ENCODE measurements at regions not wholly inside any gene's neighbourhood (a gene's known extent, or its start where the extent isn't known, plus 50 kb on each side); places are given as distances from the start of the nearest gene placed in this dataset.
"Not testable (repeated sequence)": the region's sequence is repeated elsewhere in the genome, so short reads cannot be mapped to it uniquely, and the experiment has no call there.

GRCh38 chr1:181251001-181251712, 162.7 kb downstream of the IER5 start:
- H4K20me1 ChIP-seq (ENCODE audit: insufficient read depth, low read length, poor library complexity, severe bottlenecking): no peaks in the 10 kb centered on the region
- no peak overlapping the region for H3K4me3 ChIP-seq (ENCODE audit: low read length, poor library complexity, severe bottlenecking)
- no peaks in the 10 kb centered on the region for H3K27me3 ChIP-seq (ENCODE audit: insufficient read depth, low read length, poor library complexity, severe bottlenecking)
- H3F3A ChIP-seq (ENCODE audit: low read depth): no peaks in the 10 kb centered on the region
- no peaks in the 10 kb centered on the region for H3K36me3 ChIP-seq (ENCODE audit: insufficient read depth, low read length)
- no peak overlapping the region for H3K4me2 ChIP-seq (ENCODE audit: low read depth, low read length, poor library complexity, severe bottlenecking)
- H3K79me2 ChIP-seq (ENCODE audit: insufficient read depth, low read length): no peaks in the 10 kb centered on the region
- H3K9me2 ChIP-seq (replicated peaks; ENCODE audit: low read depth, low read length): no peaks in the 10 kb centered on the region
- no peak for TF ChIP-seq CTCF (conservative IDR thresholded peaks at IDR 0.05; ENCODE audit: low read length)
- TF ChIP-seq EZH2phosphoT487 (IDR thresholded peaks at IDR 0.05; ENCODE audit: borderline replicate concordance): no peak
- H3K9ac ChIP-seq (ENCODE audit: low read depth, low read length, poor library complexity, severe bottlenecking): no peak overlapping the region
- H3K9me3 ChIP-seq (ENCODE audit: insufficient read depth, low read depth, low read length): no peaks in the 10 kb centered on the region
- H2AFZ ChIP-seq (ENCODE audit: low read length): no peak overlapping the region
- H3K4me1 ChIP-seq (ENCODE audit: insufficient read depth, low read length, poor library complexity, severe bottlenecking): no peaks in the 10 kb centered on the region

- H3K4me2 ChIP-seq (ENCODE audit: low read depth, low read length, poor library complexity, severe bottlenecking): no peak overlapping the region
- no peaks in the 10 kb centered on the region for H3K36me3 ChIP-seq (ENCODE audit: insufficient read depth, low read length)
- H2AFZ ChIP-seq (ENCODE audit: low read length): no peak overlapping the region
- H3K27me3 ChIP-seq (ENCODE audit: insufficient read depth, low read length, poor library complexity, severe bottlenecking): no peaks in the 10 kb centered on the region
- H4K20me1 ChIP-seq (ENCODE audit: insufficient read depth, low read length, poor library complexity, severe bottlenecking): no peaks in the 10 kb centered on the region
- H3K4me3 ChIP-seq (ENCODE audit: low read length, poor library complexity, severe bottlenecking): no peak overlapping the region
- no peaks in the 10 kb centered on the region for H3K9me2 ChIP-seq (replicated peaks; ENCODE audit: low read depth, low read length)
- H3K9ac ChIP-seq (ENCODE audit: low read depth, low read length, poor library complexity, severe bottlenecking): no peak overlapping the region
- no peaks in the 10 kb centered on the region for H3K79me2 ChIP-seq (ENCODE audit: insufficient read depth, low read length)
- no peaks in the 10 kb centered on the region for H3K4me1 ChIP-seq (ENCODE audit: insufficient read depth, low read length, poor library complexity, severe bottlenecking)
- H3F3A ChIP-seq (ENCODE audit: low read depth): no peaks in the 10 kb centered on the region
- no peaks in the 10 kb centered on the region for H3K9me3 ChIP-seq (ENCODE audit: insufficient read depth, low read depth, low read length)
- TF ChIP-seq EZH2phosphoT487 (IDR thresholded peaks at IDR 0.05; ENCODE audit: borderline replicate concordance) (no peak), CTCF (conservative IDR thresholded peaks at IDR 0.05; ENCODE audit: low read length) (no peak)
These were observed 163.2 kb downstream of the IER5 start for GRCh38 chr1:181251713-181252075.

- H3K4me3 ChIP-seq (ENCODE audit: low read length, poor library complexity, severe bottlenecking); H3K36me3 ChIP-seq (ENCODE audit: insufficient read depth, low read length); H3K79me2 ChIP-seq (ENCODE audit: insufficient read depth, low read length); H3K9me3 ChIP-seq (ENCODE audit: insufficient read depth, low read depth, low read length); H3K27me3 ChIP-seq (ENCODE audit: insufficient read depth, low read length, poor library complexity, severe bottlenecking); H3K4me2 ChIP-seq (ENCODE audit: low read depth, low read length, poor library complexity, severe bottlenecking); H2AFZ ChIP-seq (ENCODE audit: low read length); H4K20me1 ChIP-seq (ENCODE audit: insufficient read depth, low read length, poor library complexity, severe bottlenecking); H3K9me2 ChIP-seq (replicated peaks; ENCODE audit: low read depth, low read length); H3K9ac ChIP-seq (ENCODE audit: low read depth, low read length, poor library complexity, severe bottlenecking); H3F3A ChIP-seq (ENCODE audit: low read depth); H3K4me1 ChIP-seq (ENCODE audit: insufficient read depth, low read length, poor library complexity, severe bottlenecking): not testable (repeated sequence)
These were observed 165.1 kb downstream of the IER5 start for GRCh38 chr1:181253601-181254000.

GRCh38 chr1:181255270-181255929, 166.9 kb downstream of the IER5 start:
- H3K9me3 ChIP-seq (ENCODE audit: insufficient read depth, low read depth, low read length): no peaks in the 10 kb centered on the region
- no peak for TF ChIP-seq EZH2phosphoT487 (IDR thresholded peaks at IDR 0.05; ENCODE audit: borderline replicate concordance)
- TF ChIP-seq CTCF (conservative IDR thresholded peaks at IDR 0.05; ENCODE audit: low read length): no peak
- no peaks in the 10 kb centered on the region for H3K4me1 ChIP-seq (ENCODE audit: insufficient read depth, low read length, poor library complexity, severe bottlenecking)
- no peaks in the 10 kb centered on the region for H4K20me1 ChIP-seq (ENCODE audit: insufficient read depth, low read length, poor library complexity, severe bottlenecking)
- no peaks in the 10 kb centered on the region for H3K27me3 ChIP-seq (ENCODE audit: insufficient read depth, low read length, poor library complexity, severe bottlenecking)
- H3K4me3 ChIP-seq (ENCODE audit: low read length, poor library complexity, severe bottlenecking): no peak overlapping the region
- H3K4me2 ChIP-seq (ENCODE audit: low read depth, low read length, poor library complexity, severe bottlenecking): no peak overlapping the region
- H2AFZ ChIP-seq (ENCODE audit: low read length): no peak overlapping the region
- H3K9ac ChIP-seq (ENCODE audit: low read depth, low read length, poor library complexity, severe bottlenecking): no peak overlapping the region
- H3F3A ChIP-seq (ENCODE audit: low read depth): no peaks in the 10 kb centered on the region
- H3K79me2 ChIP-seq (ENCODE audit: insufficient read depth, low read length): no peaks in the 10 kb centered on the region
- no peaks in the 10 kb centered on the region for H3K36me3 ChIP-seq (ENCODE audit: insufficient read depth, low read length)
- H3K9me2 ChIP-seq (replicated peaks; ENCODE audit: low read depth, low read length): no peaks in the 10 kb centered on the region

Measured in Loucy (cell line).